AG04449 (cell line): ENCODE measurements at regions not wholly inside any gene's neighbourhood (a gene's known extent, or its start where the extent isn't known, plus 50 kb on each side); places are given as distances from the start of the nearest gene placed in this dataset.

Source experiments
- CTCF ChIA-PET: fragments of 350-600 bp; formaldehyde crosslinking; extraction: SDS; loops from one replicate; lab custom pipeline; 2021; ENCODE audit warnings: antibody characterized with exemption; lab: Yijun Ruan, JAX
- POLR2A ChIA-PET: fragments of 400-600, 350-600 bp; formaldehyde crosslinking; extraction: SDS; loops from one replicate; lab custom pipeline; 2020; ENCODE audit warnings: antibody characterized with exemption, inconsistent platforms; lab: Yijun Ruan, JAX
- DNase-seq: peaks from one replicate; pipeline ENCODE4 v3.0.0-alpha.2; 2010; ENCODE audit warnings: low read depth, low spot score
- H3K4me3 ChIP-seq: 2 replicates; pipeline ENCODE4 v1.5.1; 2011; ENCODE audit warnings: low read depth, mild to moderate bottlenecking, control low read depth, low read length
- CTCF ChIP-seq: IDR thresholded peaks from one replicate; pipeline ENCODE4 v1.5.1; 2011; ENCODE audit warnings: mild to moderate bottlenecking, moderate library complexity, low read length, control low read depth, inconsistent platforms; ENCODE audit not compliant: insufficient read depth; ENCODE audit errors: missing control alignments

GRCh38 chr6:14996892-14997291 is 249.0 kb upstream of the JARID2 start:
- ChIA-PET POLR2A (no interaction called here), CTCF (no interaction called here)
- H3K4me3 ChIP-seq, result no peak overlapping the region
- no peak for TF ChIP-seq CTCF
- no peak for DNase-seq

GRCh38 chr6:14997507-14997906 is 248.4 kb upstream of the JARID2 start:
- CTCF ChIA-PET, result no interaction called here
- no peak for TF ChIP-seq CTCF
- POLR2A ChIA-PET, result no interaction called here
- H3K4me3 ChIP-seq, result no peak overlapping the region
- DNase-seq, result no peak

GRCh38 chr6:14999106-14999505 is 246.8 kb upstream of the JARID2 start:
- CTCF ChIA-PET, result no interaction called here
- TF ChIP-seq CTCF, result no peak
- H3K4me3 ChIP-seq, result no peak overlapping the region
- POLR2A ChIA-PET, result no interaction called here
- no peak for DNase-seq

GRCh38 chr6:15001326-15001910 is 244.5 kb upstream of the JARID2 start:
- ChIA-PET CTCF (no interaction called here), POLR2A (no interaction called here)
- no peak for DNase-seq
- H3K4me3 ChIP-seq, result no peak overlapping the region
- no peak for TF ChIP-seq CTCF

- no peak overlapping the region for H3K4me3 ChIP-seq
- no peak for DNase-seq
- ChIA-PET CTCF (no interaction called here), POLR2A (no interaction called here)
- TF ChIP-seq CTCF, result no peak
Measured at GRCh38 chr6:15008269-15008668, 237.6 kb upstream of the JARID2 start.

- TF ChIP-seq CTCF, result no peak
- H3K4me3 ChIP-seq, result no peak overlapping the region
- DNase-seq, result no peak
- POLR2A ChIA-PET, result no interaction called here
- CTCF ChIA-PET, result interaction anchor here (1.0 kb wide), 1 partner anchor 10 kb away, joined by 3 read pairs; no protein-coding TSS in a partner anchor
Measured at GRCh38 chr6:15014958-15015357, 230.9 kb upstream of the JARID2 start.
